ENCODE measurements at regions not wholly inside any gene's neighbourhood (a gene's known extent, or its start where the extent isn't known, plus 50 kb on each side); places are given as distances from the start of the nearest gene placed in this dataset.

DNA sequence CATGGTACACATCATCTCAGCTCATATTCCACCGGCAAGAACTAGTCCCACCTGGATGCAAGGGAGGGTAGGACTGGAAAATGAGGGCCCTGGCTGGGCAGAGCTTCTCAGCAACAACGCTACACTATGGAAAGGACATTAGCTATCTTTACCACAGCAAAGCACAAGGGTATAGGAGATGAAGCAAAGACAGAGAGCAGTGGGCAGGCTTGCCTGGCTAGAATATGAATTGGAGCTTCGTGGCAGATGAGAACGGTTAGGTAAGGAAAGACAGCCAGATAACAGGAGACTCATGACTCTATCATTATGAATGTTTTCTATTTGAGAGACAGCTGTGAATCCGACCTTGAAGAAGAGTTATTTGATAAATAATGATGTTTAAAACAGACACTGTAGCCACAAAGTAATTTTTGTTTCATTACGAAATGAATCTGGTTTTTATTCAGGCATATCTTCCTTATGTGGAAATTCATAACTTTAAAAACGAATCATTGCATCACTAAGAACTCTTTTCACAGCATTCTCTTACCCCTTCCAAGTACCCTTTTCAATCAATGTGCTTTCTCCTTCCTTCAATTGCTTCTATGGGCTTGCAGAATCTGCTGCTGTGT lies 59.1 kb upstream of the PCED1B start:
- Mint-ChIP-seq H3K4me1 (no peaks in the 10 kb centered on the region), H3K36me3 (no peaks in the 10 kb centered on the region), H3K27ac (no peak overlapping the region), H3K4me3 (no peak overlapping the region), H3K9me3 (no peaks in the 10 kb centered on the region), H3K27me3 (ENCODE audit: low read depth in 2 of 2) (peaks cover 28 to 46% of the 10 kb centered on the region in 2 donors)
- Histone ChIP-seq H3K27me3 (ENCODE audit: control insufficient read depth, insufficient read depth, low read length) (no peaks in the 10 kb centered on the region), H3K4me3 (ENCODE audit: low read length) (no peak overlapping the region), H3K36me3 (ENCODE audit: control insufficient read depth, insufficient read depth, low read length) (no peaks in the 10 kb centered on the region), H3K4me1 (ENCODE audit: control insufficient read depth, insufficient read depth, low read length) (no peaks in the 10 kb centered on the region), H3K27ac (ENCODE audit: low read length) (no peak overlapping the region), H3K9me3 (ENCODE audit: control insufficient read depth, insufficient read depth, low read length) (no peaks in the 10 kb centered on the region)
- 73% methylated on average over 7 of the region's 7 CpGs for WGBS (ENCODE audit: insufficient coverage)
- intact Hi-C loops (cut with micrococcal nuclease): loop anchor here (2.0 to 5.0 kb wide), 2 partner anchors 896 to 948 kb away; no protein-coding TSS in a partner anchor
- ATAC-seq (no peak), DNase-seq (no peak)
- TF ChIP-seq, protein P1, sequence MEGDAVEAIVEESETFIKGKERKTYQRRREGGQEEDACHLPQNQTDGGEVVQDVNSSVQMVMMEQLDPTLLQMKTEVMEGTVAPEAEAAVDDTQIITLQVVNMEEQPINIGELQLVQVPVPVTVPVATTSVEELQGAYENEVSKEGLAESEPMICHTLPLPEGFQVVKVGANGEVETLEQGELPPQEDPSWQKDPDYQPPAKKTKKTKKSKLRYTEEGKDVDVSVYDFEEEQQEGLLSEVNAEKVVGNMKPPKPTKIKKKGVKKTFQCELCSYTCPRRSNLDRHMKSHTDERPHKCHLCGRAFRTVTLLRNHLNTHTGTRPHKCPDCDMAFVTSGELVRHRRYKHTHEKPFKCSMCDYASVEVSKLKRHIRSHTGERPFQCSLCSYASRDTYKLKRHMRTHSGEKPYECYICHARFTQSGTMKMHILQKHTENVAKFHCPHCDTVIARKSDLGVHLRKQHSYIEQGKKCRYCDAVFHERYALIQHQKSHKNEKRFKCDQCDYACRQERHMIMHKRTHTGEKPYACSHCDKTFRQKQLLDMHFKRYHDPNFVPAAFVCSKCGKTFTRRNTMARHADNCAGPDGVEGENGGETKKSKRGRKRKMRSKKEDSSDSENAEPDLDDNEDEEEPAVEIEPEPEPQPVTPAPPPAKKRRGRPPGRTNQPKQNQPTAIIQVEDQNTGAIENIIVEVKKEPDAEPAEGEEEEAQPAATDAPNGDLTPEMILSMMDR (IDR thresholded peaks at IDR 0.05): no peak

DNA sequence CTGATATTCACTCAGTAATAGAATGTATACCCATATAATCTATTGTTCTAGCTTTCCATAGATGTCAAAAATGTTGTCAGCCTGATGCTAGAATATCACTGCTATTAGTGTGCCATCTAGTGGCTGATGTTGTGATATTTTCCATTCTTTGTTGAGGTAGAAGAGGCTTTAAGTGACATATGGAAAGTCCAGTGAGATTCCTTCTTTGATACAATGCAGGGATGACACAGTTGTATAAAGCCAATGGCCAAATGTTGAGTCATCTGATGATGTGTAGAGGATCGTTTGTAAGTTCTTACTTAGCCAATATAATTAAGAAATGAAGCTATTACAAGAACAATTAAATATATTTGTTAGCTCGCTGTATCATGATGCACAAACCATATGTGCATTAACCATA lies 58.1 kb upstream of the PCED1B start:
- no peaks in the 10 kb centered on the region for H3K36me3 Mint-ChIP-seq
- ATAC-seq (peak; percentile 52 to 71 (median 67)), DNase-seq (peak in 1 of 2 donors; percentile 74)
- Histone ChIP-seq H3K9me3 (ENCODE audit: control insufficient read depth, insufficient read depth, low read length) (no peaks in the 10 kb centered on the region), H3K36me3 (ENCODE audit: control insufficient read depth, insufficient read depth, low read length) (no peaks in the 10 kb centered on the region), H3K4me1 (ENCODE audit: control insufficient read depth, insufficient read depth, low read length) (no peaks in the 10 kb centered on the region), H3K4me3 (ENCODE audit: low read length) (no peak overlapping the region), H3K27ac (ENCODE audit: low read length) (no peak overlapping the region), H3K27me3 (ENCODE audit: control insufficient read depth, insufficient read depth, low read length) (no peaks in the 10 kb centered on the region)
- no peak overlapping the region for H3K4me3 Mint-ChIP-seq
- H3K4me1 Mint-ChIP-seq: no peaks in the 10 kb centered on the region
- H3K27me3 Mint-ChIP-seq (ENCODE audit: low read depth in 2 of 2): peaks cover 34 to 50% of the 10 kb centered on the region in 2 donors
- whole genome bisulfite sequencing (ENCODE audit: insufficient coverage): no CpG with 5 or more reads among the region's 2 CpGs
- intact Hi-C loops (cut with micrococcal nuclease): loop anchor here (1.0 to 5.0 kb wide), 3 partner anchors 679 to 949 kb away; no protein-coding TSS in a partner anchor
- H3K27ac Mint-ChIP-seq: no peak overlapping the region
- H3K9me3 Mint-ChIP-seq: no peaks in the 10 kb centered on the region
- TF ChIP-seq, protein P1 (IDR thresholded peaks at IDR 0.05): peak; percentile 87

DNA sequence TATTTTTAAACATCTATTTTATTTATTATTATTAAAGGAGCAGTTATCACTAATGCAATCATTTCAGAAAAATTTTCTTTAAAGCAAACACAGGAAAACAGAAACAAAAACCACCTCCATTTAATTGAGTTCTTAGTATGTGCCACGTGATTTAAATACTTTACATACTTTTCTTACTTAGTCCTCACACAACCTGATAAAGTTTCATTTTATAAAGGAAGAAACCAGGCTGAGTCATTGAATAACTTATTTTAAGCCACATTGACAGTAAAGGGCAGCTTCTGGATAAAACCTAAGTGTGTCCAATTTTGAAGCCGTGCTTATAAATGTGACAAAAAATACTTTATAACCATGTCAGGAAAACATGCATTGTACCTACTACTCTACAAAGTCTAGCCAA lies 57.1 kb upstream of the PCED1B start:
- Mint-ChIP-seq H3K9me3 (no peaks in the 10 kb centered on the region), H3K4me1 (no peaks in the 10 kb centered on the region), H3K27me3 (ENCODE audit: low read depth in 2 of 2) (peaks cover 28 to 48% of the 10 kb centered on the region in 2 donors), H3K27ac (no peak overlapping the region), H3K36me3 (no peaks in the 10 kb centered on the region), H3K4me3 (no peak overlapping the region)
- Histone ChIP-seq H3K36me3 (ENCODE audit: control insufficient read depth, insufficient read depth, low read length) (no peaks in the 10 kb centered on the region), H3K9me3 (ENCODE audit: control insufficient read depth, insufficient read depth, low read length) (no peaks in the 10 kb centered on the region), H3K27ac (ENCODE audit: low read length) (no peak overlapping the region), H3K27me3 (ENCODE audit: control insufficient read depth, insufficient read depth, low read length) (no peaks in the 10 kb centered on the region), H3K4me1 (ENCODE audit: control insufficient read depth, insufficient read depth, low read length) (no peaks in the 10 kb centered on the region), H3K4me3 (ENCODE audit: low read length) (no peak overlapping the region)
- 51% methylated on average over 2 of the region's 2 CpGs for WGBS (ENCODE audit: insufficient coverage)
- TF ChIP-seq, protein P1 (IDR thresholded peaks at IDR 0.05): no peak
- no peak for ATAC-seq
- DNase-seq: no peak
- intact Hi-C loops (cut with micrococcal nuclease): loop anchor here (5.0 kb wide), 1 partner anchor 950 kb away; no protein-coding TSS in a partner anchor

DNA sequence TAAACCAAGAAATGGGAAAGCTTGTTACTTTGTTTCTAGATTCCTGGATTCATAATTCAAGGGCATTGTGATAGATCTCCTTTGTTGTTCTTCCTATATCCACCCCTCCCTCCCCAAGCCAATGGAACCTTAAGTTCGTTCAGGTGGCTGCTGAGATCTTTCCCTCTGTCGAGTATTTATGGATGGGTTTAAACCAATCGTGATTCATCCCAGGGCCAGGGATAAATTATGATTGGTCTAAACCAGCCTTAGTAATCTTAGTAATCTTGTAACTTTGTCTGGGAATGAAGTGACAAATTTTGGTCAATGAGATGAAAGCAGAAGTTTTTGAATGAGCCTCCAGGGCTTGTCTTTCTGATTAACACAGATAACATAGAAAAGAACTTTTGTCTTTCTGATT lies 56.1 kb upstream of the PCED1B start:
- H3K27me3 Mint-ChIP-seq (ENCODE audit: low read depth in 2 of 2): peaks cover 28 to 41% of the 10 kb centered on the region in 2 donors
- DNase-seq: no peak

More for the DNA sequence above, 56.1 kb upstream of the PCED1B start:
- no peak overlapping the region for H3K4me3 ChIP-seq (ENCODE audit: low read length)
- H3K36me3 ChIP-seq (ENCODE audit: control insufficient read depth, insufficient read depth, low read length): no peaks in the 10 kb centered on the region
- no peaks in the 10 kb centered on the region for H3K9me3 ChIP-seq (ENCODE audit: control insufficient read depth, insufficient read depth, low read length)
- WGBS (ENCODE audit: insufficient coverage): 90% methylated on average over 3 of the region's 3 CpGs
- H3K27me3 ChIP-seq (ENCODE audit: control insufficient read depth, insufficient read depth, low read length): no peaks in the 10 kb centered on the region
- Mint-ChIP-seq H3K27ac (no peak overlapping the region), H3K4me3 (no peak overlapping the region), H3K36me3 (no peaks in the 10 kb centered on the region), H3K4me1 (no peaks in the 10 kb centered on the region), H3K9me3 (no peaks in the 10 kb centered on the region)
- TF ChIP-seq, protein P1 (IDR thresholded peaks at IDR 0.05): no peak
- H3K4me1 ChIP-seq (ENCODE audit: control insufficient read depth, insufficient read depth, low read length): no peaks in the 10 kb centered on the region
- no peak overlapping the region for H3K27ac ChIP-seq (ENCODE audit: low read length)
- no peak for ATAC-seq
- intact Hi-C loops (cut with micrococcal nuclease): loop anchor here (5.0 kb wide), 1 partner anchor 951 kb away; no protein-coding TSS in a partner anchor

Measured in natural killer cell (primary cell).